ENCODE measurements at regions not wholly inside any gene's neighbourhood (a gene's known extent, or its start where the extent isn't known, plus 50 kb on each side); places are given as distances from the start of the nearest gene placed in this dataset.

GRCh38 chr12:125351788-125352187, 286.6 kb downstream of the AACS start:
- TF ChIP-seq, protein P1, sequence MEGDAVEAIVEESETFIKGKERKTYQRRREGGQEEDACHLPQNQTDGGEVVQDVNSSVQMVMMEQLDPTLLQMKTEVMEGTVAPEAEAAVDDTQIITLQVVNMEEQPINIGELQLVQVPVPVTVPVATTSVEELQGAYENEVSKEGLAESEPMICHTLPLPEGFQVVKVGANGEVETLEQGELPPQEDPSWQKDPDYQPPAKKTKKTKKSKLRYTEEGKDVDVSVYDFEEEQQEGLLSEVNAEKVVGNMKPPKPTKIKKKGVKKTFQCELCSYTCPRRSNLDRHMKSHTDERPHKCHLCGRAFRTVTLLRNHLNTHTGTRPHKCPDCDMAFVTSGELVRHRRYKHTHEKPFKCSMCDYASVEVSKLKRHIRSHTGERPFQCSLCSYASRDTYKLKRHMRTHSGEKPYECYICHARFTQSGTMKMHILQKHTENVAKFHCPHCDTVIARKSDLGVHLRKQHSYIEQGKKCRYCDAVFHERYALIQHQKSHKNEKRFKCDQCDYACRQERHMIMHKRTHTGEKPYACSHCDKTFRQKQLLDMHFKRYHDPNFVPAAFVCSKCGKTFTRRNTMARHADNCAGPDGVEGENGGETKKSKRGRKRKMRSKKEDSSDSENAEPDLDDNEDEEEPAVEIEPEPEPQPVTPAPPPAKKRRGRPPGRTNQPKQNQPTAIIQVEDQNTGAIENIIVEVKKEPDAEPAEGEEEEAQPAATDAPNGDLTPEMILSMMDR (IDR thresholded peaks at IDR 0.05): no peak
- no peak for TF ChIP-seq POLR2A (IDR thresholded peaks at IDR 0.05)
